ENCODE measurements at regions not wholly inside any gene's neighbourhood (a gene's known extent, or its start where the extent isn't known, plus 50 kb on each side); places are given as distances from the start of the nearest gene placed in this dataset.
A peak's percentile ranks its signal among the peaks of the same experiment; 100 is the strongest.

GRCh38 chr17:37831492-37831891 is 86.6 kb upstream of the HNF1B start:
- no peak for ATAC-seq (ENCODE audit: low read depth)
- intact Hi-C loops (cut with micrococcal nuclease) = no loop called here
- no peak overlapping the region for H3K4me3 ChIP-seq (ENCODE audit: control extremely low read depth in 1 of 5, extremely low read depth in 1 of 5, insufficient read depth in 1 of 5, low read depth in 2 of 5, low read length in 4 of 5)
- no peak overlapping the region for H3K9ac ChIP-seq (ENCODE audit: low read length)
- ChIA-PET CTCF (interaction anchor here (0.5 to 2.2 kb wide), 3 partner anchors 15 to 188 kb away, joined by 3 to 8 read pairs (median 3); no protein-coding TSS in a partner anchor), POLR2A (no interaction called here)
- no peak for DNase-seq
- WGBS (ENCODE audit: insufficient coverage) = 98% methylated on average over 4 of the region's 5 CpGs
- peaks cover 0 to 3% (median 0%) of the 10 kb centered on the region in 4 experiments for H3K27me3 ChIP-seq (replicated peaks in 1 of 4; ENCODE audit: control extremely low read depth in 1 of 4, control insufficient read depth in 3 of 4, insufficient read depth in 4 of 4, low read length in 3 of 4)
- H4K20me1 ChIP-seq (ENCODE audit: control insufficient read depth, insufficient read depth, low read length, poor library complexity, severe bottlenecking) = no peaks in the 10 kb centered on the region
- peaks cover 33 to 41% of the 10 kb centered on the region in 2 donors for H3K4me1 ChIP-seq (ENCODE audit: control insufficient read depth in 2 of 2, insufficient read depth in 2 of 2, low read length in 2 of 2)
- Mint-ChIP-seq H3K27me3 (peaks cover 8% of the 10 kb centered on the region), H3K4me3 (no peak overlapping the region), H3K9me3 (ENCODE audit: insufficient read depth) (no peaks in the 10 kb centered on the region), H3K4me1 (peaks cover 40% of the 10 kb centered on the region), H3K27ac (no peak overlapping the region)
- H3K9me3 ChIP-seq (ENCODE audit: control extremely low read depth in 1 of 3, control insufficient read depth in 2 of 3, insufficient read depth in 1 of 3, low read length in 2 of 3) = no peaks in the 10 kb centered on the region
- H3K79me2 ChIP-seq (ENCODE audit: control insufficient read depth, insufficient read depth, low read length) = no peaks in the 10 kb centered on the region
- H3K27ac ChIP-seq (ENCODE audit: low read length in 2 of 2) = no peak overlapping the region
- H3K4me2 ChIP-seq (replicated peaks; ENCODE audit: low read depth, low read length, poor library complexity, severe bottlenecking) = no peak overlapping the region
- no peak for TF ChIP-seq EZH2 (IDR thresholded peaks at IDR 0.05; ENCODE audit: borderline replicate concordance, insufficient read depth, low read depth, low read length, poor library complexity, severe bottlenecking)
- TF ChIP-seq CTCF (IDR thresholded peaks at IDR 0.05) = no peak
- H3K36me3 ChIP-seq (replicated peaks in 1 of 2; ENCODE audit: control extremely low read depth in 1 of 2, control insufficient read depth in 1 of 2, extremely low read depth in 1 of 2, insufficient read depth in 2 of 2, low read length in 1 of 2) = no peaks in the 10 kb centered on the region
- no peak overlapping the region for H2AFZ ChIP-seq (ENCODE audit: insufficient read depth, low read depth, low read length, poor library complexity, severe bottlenecking)

- Mint-ChIP-seq H3K4me3 (no peak overlapping the region), H3K4me1 (peaks cover 52% of the 10 kb centered on the region)
- H3K27ac ChIP-seq (ENCODE audit: low read length in 2 of 2) = peak overlapping the region; percentile 6 to 60
Measured at GRCh38 chr17:37830151-37830993, 85.5 kb upstream of the HNF1B start.

More at GRCh38 chr17:37830151-37830993, 85.5 kb upstream of the HNF1B start:
- intact Hi-C loops (cut with micrococcal nuclease) = no loop called here
- H3K4me3 ChIP-seq (ENCODE audit: control extremely low read depth in 1 of 5, extremely low read depth in 1 of 5, insufficient read depth in 1 of 5, low read depth in 2 of 5, low read length in 4 of 5) = no peak overlapping the region
- no peaks in the 10 kb centered on the region for H4K20me1 ChIP-seq (ENCODE audit: control insufficient read depth, insufficient read depth, low read length, poor library complexity, severe bottlenecking)
- no peak overlapping the region for H3K9ac ChIP-seq (ENCODE audit: low read length)
- no peaks in the 10 kb centered on the region for H3K79me2 ChIP-seq (ENCODE audit: control insufficient read depth, insufficient read depth, low read length)
- CTCF ChIA-PET = interaction anchor here (1.2 to 2.2 kb wide), 2 partner anchors 10 to 14 kb away, joined by 3 to 8 read pairs; no protein-coding TSS in a partner anchor
- H3K36me3 ChIP-seq (replicated peaks in 1 of 2; ENCODE audit: control extremely low read depth in 1 of 2, control insufficient read depth in 1 of 2, extremely low read depth in 1 of 2, insufficient read depth in 2 of 2, low read length in 1 of 2) = no peaks in the 10 kb centered on the region
- no peak overlapping the region for H2AFZ ChIP-seq (ENCODE audit: insufficient read depth, low read depth, low read length, poor library complexity, severe bottlenecking)
- POLR2A ChIA-PET = no interaction called here
- DNase-seq (no peak), ATAC-seq (ENCODE audit: low read depth) (peak; percentile 58)
- Mint-ChIP-seq H3K27ac (no peak overlapping the region), H3K27me3 (peaks cover 5% of the 10 kb centered on the region), H3K9me3 (ENCODE audit: insufficient read depth) (no peaks in the 10 kb centered on the region)
- H3K27me3 ChIP-seq (replicated peaks in 1 of 4; ENCODE audit: control extremely low read depth in 1 of 4, control insufficient read depth in 3 of 4, insufficient read depth in 4 of 4, low read length in 3 of 4) = peaks cover 0 to 3% (median 0%) of the 10 kb centered on the region in 4 experiments
- TF ChIP-seq EZH2 (IDR thresholded peaks at IDR 0.05; ENCODE audit: borderline replicate concordance, insufficient read depth, low read depth, low read length, poor library complexity, severe bottlenecking) = no peak
- no peak for TF ChIP-seq CTCF (IDR thresholded peaks at IDR 0.05)
- H3K4me1 ChIP-seq (ENCODE audit: control insufficient read depth in 2 of 2, insufficient read depth in 2 of 2, low read length in 2 of 2) = peaks cover 44 to 52% of the 10 kb centered on the region in 2 donors
- H3K4me2 ChIP-seq (replicated peaks; ENCODE audit: low read depth, low read length, poor library complexity, severe bottlenecking) = peak overlapping the region; percentile 52
- WGBS (ENCODE audit: insufficient coverage) = 73% methylated on average over 9 of the region's 12 CpGs
- H3K9me3 ChIP-seq (ENCODE audit: control extremely low read depth in 1 of 3, control insufficient read depth in 2 of 3, insufficient read depth in 1 of 3, low read length in 2 of 3) = no peaks in the 10 kb centered on the region
